OCI-LY7 (cell line): ENCODE measurements at regions not wholly inside any gene's neighbourhood (a gene's known extent, or its start where the extent isn't known, plus 50 kb on each side); places are given as distances from the start of the nearest gene placed in this dataset.

Experiments used
- BruUV-seq: library from RNA; stranded (reverse); fragments of 400-500 nt; replicated peaks from 2 replicates; lab custom pipeline; 2021; lab: Mats Ljungman, UMichigan
- CTCF ChIA-PET: fragments of 300-600 bp; sonication (Branson Sonifier 250); formaldehyde crosslinking; loops from one replicate; lab custom pipeline; 2022; ENCODE audit warnings: antibody characterized with exemption; ENCODE audit not compliant: unreplicated experiment; lab: Charles Lee
- POLR2A ChIA-PET: fragments of 300-600 bp; sonication (Branson Sonifier 250); formaldehyde crosslinking; loops from one replicate; lab custom pipeline; 2022; ENCODE audit warnings: antibody characterized with exemption; lab: Charles Lee
- DNase-seq: peaks from one replicate; pipeline ENCODE4 v3.0.0-alpha.2; 2015; ENCODE audit warnings: low spot score
- H2AFZ ChIP-seq: fragments of 200-600 bp; sonication (generic), shearing (Covaris generic); 2 replicates; pipeline ENCODE4 v1.6.1; 2014; ENCODE audit warnings: mild to moderate bottlenecking, antibody characterized with exemption, low read length, moderate library complexity
- H3K27ac ChIP-seq: fragments of 200-600 bp; sonication (generic); 2 replicates; pipeline ENCODE4 v1.5.1; 2014; ENCODE audit warnings: mixed run types, low read depth, mild to moderate bottlenecking, moderate library complexity, low read length, inconsistent platforms; ENCODE audit not compliant: poor library complexity, severe bottlenecking
- H3K36me3 ChIP-seq: fragments of 200-600 bp; sonication (generic); 2 replicates; pipeline ENCODE4 v1.6.1; 2014; ENCODE audit warnings: mild to moderate bottlenecking, antibody characterized with exemption, low read length, moderate library complexity, mixed read lengths; ENCODE audit not compliant: insufficient read depth
- H3K4me1 ChIP-seq: fragments of 200-600 bp; sonication (generic); 2 replicates; pipeline ENCODE4 v1.5.1; 2014; ENCODE audit warnings: mild to moderate bottlenecking, low read length; ENCODE audit not compliant: insufficient read depth, poor library complexity, severe bottlenecking
- H3K4me2 ChIP-seq: fragments of 200-600 bp; sonication (generic); 2 replicates; pipeline ENCODE4 v1.6.1; 2014; ENCODE audit warnings: mild to moderate bottlenecking, low read length
- H3K4me3 ChIP-seq: fragments of 200-600 bp; sonication (generic); 2 replicates; pipeline ENCODE4 v1.5.1; 2014; ENCODE audit warnings: mild to moderate bottlenecking, low read depth, low read length; ENCODE audit not compliant: poor library complexity, severe bottlenecking
- H3K79me2 ChIP-seq: fragments of 200-600 bp; sonication (generic); 2 replicates; pipeline ENCODE4 v1.6.1; 2016; ENCODE audit warnings: low read depth, mild to moderate bottlenecking, low read length, moderate library complexity, mixed read lengths; ENCODE audit not compliant: insufficient read depth
- H3K9me2 ChIP-seq: fragments of 200-600 bp; sonication (generic); 2 replicates; pipeline ENCODE4 v1.6.1; 2016; ENCODE audit warnings: mild to moderate bottlenecking, low read length, mixed read lengths; ENCODE audit not compliant: insufficient read depth
- H3K9me3 ChIP-seq: fragments of 200-600 bp; sonication (generic); 2 replicates; pipeline ENCODE4 v1.6.1; 2014; ENCODE audit warnings: mild to moderate bottlenecking, mixed run types, low read length, mixed read lengths
- H4K20me1 ChIP-seq: fragments of 200-600 bp; sonication (generic); 2 replicates; pipeline ENCODE4 v1.6.1; 2014; ENCODE audit warnings: mild to moderate bottlenecking, antibody characterized with exemption, low read length, moderate library complexity, mixed read lengths; ENCODE audit not compliant: insufficient read depth
- EZH2phosphoT487 ChIP-seq: fragments of 200-600 bp; sonication (generic); IDR thresholded peaks from 2 replicates; pipeline ENCODE4 v1.6.1; 2018; ENCODE audit warnings: low read depth, borderline replicate concordance, mild to moderate bottlenecking, mixed run types, antibody characterized with exemption, low read length, moderate library complexity, mixed read lengths
- intact Hi-C: fragments of 100-400 bp; cut with micrococcal nuclease; formaldehyde crosslinking; loops from one replicate; pipeline ENCODE4 v1.10.0; 2022; ENCODE audit not compliant: unreplicated experiment
- TF ChIP-seq, protein P1 (sequence below): fragments of 200-600 bp; sonication (generic); conservative IDR thresholded peaks from 2 replicates; pipeline ENCODE4 v1.5.1; 2014; ENCODE audit warnings: mild to moderate bottlenecking, antibody characterized with exemption, low read length, moderate library complexity, mixed read lengths

DNA sequence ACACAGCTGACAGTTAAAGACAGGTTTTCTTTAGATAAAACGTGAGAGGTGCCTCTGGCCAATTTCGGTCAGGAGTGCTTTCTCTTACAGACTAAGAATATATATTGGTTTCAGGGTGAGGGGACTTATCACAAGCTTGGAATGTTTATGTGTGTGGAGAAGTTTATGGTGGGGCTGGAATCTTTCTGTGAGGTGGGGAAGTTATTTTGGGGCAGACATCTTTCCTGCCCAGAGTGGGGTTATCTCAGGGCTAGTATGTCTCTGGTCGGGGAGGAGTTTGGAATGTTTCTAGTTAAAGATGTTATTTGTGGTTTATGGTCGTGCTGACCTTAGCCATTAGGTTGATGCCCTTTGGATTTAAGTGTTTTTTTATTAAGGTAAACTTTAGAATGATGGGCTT, 115.2 kb downstream of the SLC5A7 start:
- POLR2A ChIA-PET, result interaction anchor here (0.7 kb wide), 1 partner anchor 22 kb away, joined by 6 read pairs; no protein-coding TSS in a partner anchor

DNA sequence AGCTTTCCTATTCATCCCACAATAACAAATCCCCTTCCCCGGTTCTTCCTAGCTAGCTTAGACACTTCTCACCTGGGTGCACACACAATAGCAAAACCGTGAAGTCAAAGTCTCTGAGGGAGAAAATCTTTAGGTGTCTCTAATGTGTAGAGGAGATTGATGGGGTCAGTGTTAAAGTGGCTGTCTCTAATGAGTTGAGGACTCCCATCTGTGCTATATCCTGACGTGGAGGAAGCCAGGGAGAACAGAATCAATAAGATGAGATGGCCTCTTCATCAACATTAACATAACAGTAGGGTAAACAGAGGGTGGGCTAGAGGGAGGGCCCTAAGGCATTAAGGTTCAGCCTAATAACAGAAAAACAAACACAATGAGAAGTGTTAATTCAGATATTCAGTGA, 120.4 kb downstream of the SLC5A7 start:
- H3K9me3 ChIP-seq, result no peaks in the 10 kb centered on the region
- no peak for DNase-seq
- no peaks in the 10 kb centered on the region for H3K4me1 ChIP-seq
- ChIA-PET CTCF (no interaction called here), POLR2A (no interaction called here)
- intact Hi-C loops, result no loop called here
- no peak overlapping the region for H3K4me3 ChIP-seq
- TF ChIP-seq, protein P1, sequence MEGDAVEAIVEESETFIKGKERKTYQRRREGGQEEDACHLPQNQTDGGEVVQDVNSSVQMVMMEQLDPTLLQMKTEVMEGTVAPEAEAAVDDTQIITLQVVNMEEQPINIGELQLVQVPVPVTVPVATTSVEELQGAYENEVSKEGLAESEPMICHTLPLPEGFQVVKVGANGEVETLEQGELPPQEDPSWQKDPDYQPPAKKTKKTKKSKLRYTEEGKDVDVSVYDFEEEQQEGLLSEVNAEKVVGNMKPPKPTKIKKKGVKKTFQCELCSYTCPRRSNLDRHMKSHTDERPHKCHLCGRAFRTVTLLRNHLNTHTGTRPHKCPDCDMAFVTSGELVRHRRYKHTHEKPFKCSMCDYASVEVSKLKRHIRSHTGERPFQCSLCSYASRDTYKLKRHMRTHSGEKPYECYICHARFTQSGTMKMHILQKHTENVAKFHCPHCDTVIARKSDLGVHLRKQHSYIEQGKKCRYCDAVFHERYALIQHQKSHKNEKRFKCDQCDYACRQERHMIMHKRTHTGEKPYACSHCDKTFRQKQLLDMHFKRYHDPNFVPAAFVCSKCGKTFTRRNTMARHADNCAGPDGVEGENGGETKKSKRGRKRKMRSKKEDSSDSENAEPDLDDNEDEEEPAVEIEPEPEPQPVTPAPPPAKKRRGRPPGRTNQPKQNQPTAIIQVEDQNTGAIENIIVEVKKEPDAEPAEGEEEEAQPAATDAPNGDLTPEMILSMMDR, result no peak
- TF ChIP-seq EZH2phosphoT487, result no peak
- no peaks in the 10 kb centered on the region for H3K9me2 ChIP-seq
- no peak overlapping the region for H2AFZ ChIP-seq
- H3K27ac ChIP-seq, result no peak overlapping the region
- H3K36me3 ChIP-seq, result no peaks in the 10 kb centered on the region
- no peaks in the 10 kb centered on the region for H3K79me2 ChIP-seq
- no peak overlapping the region for H3K4me2 ChIP-seq
- BruUV-seq, result no TSS peak
- no peaks in the 10 kb centered on the region for H4K20me1 ChIP-seq

More for the DNA sequence above, 115.2 kb downstream of the SLC5A7 start:
- CTCF ChIA-PET, result no interaction called here
- Histone ChIP-seq H3K9me2 (no peaks in the 10 kb centered on the region), H3K4me2 (no peak overlapping the region), H3K4me1 (no peaks in the 10 kb centered on the region), H3K4me3 (no peak overlapping the region), H2AFZ (no peak overlapping the region), H3K9me3 (no peaks in the 10 kb centered on the region), H3K36me3 (no peaks in the 10 kb centered on the region), H4K20me1 (no peaks in the 10 kb centered on the region), H3K79me2 (no peaks in the 10 kb centered on the region), H3K27ac (no peak overlapping the region)
- DNase-seq, result no peak
- no TSS peak for BruUV-seq
- no peak for TF ChIP-seq EZH2phosphoT487
- TF ChIP-seq, protein P1, result no peak
- intact Hi-C loops, result no loop called here

DNA sequence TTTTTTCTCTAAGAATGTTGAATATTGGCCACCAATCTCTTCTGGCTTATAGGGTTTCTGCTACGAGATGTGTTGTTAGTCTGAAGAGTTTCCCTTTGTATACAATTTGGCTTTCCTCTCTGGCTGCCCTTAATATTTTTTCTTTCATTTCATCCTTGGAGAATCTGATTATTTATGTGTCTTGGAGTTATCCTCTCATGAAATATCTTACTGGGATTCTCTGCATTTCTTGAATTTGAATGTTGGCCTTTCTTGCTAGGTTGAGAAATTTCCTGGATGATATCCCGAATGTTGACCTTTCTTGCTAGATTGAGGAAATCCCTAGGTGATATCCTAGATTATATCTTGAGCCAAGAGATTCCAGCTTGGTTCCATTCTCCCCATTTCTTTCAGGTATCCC, 125.6 kb downstream of the SLC5A7 start:
- Histone ChIP-seq H3K36me3 (no peaks in the 10 kb centered on the region), H3K9me3 (no peaks in the 10 kb centered on the region), H3K79me2 (no peaks in the 10 kb centered on the region), H2AFZ (no peak overlapping the region), H4K20me1 (no peaks in the 10 kb centered on the region), H3K9me2 (no peaks in the 10 kb centered on the region), H3K4me3 (no peak overlapping the region), H3K4me1 (no peaks in the 10 kb centered on the region), H3K4me2 (no peak overlapping the region), H3K27ac (no peak overlapping the region)
- no TSS peak for BruUV-seq
- ChIA-PET POLR2A (no interaction called here), CTCF (interaction anchor here (1.4 kb wide), 1 partner anchor 9 kb away, joined by 4 read pairs; no protein-coding TSS in a partner anchor)
- no peak for TF ChIP-seq EZH2phosphoT487
- intact Hi-C loops, result no loop called here
- DNase-seq, result no peak
